WTC11 (cell line): ENCODE measurements at regions not wholly inside any gene's neighbourhood (a gene's known extent, or its start where the extent isn't known, plus 50 kb on each side); places are given as distances from the start of the nearest gene placed in this dataset.

Source experiments
- ATAC-seq: fragments of 200-7000 bp; cut with Tn5 transposase; 2 replicates; pipeline ENCODE4 v1.10.0; 2021; ENCODE audit warnings: mild to moderate bottlenecking, moderate library complexity
- CTCF ChIA-PET: fragments of 300-600 bp; sonication (Branson Sonifier 250); formaldehyde crosslinking; loops from one replicate; lab custom pipeline; 2021; ENCODE audit warnings: antibody characterized with exemption; lab: Charles Lee
- POLR2A ChIA-PET: fragments of 350-600 bp; sonication (Branson Sonifier 250); formaldehyde crosslinking; loops from one replicate; lab custom pipeline; 2021; ENCODE audit warnings: antibody characterized with exemption; lab: Charles Lee
- DNase-seq: peaks from one replicate; pipeline ENCODE4 v3.0.0; 2021; ENCODE audit warnings: low spot score
- H3K27ac Mint-ChIP-seq: 2 replicates; pipeline ENCODE4 v1.8.0; 2021; ENCODE audit warnings: mixed read lengths
- H3K27me3 Mint-ChIP-seq: 2 replicates; pipeline ENCODE4 v1.8.0; 2021; ENCODE audit warnings: low read depth, mild to moderate bottlenecking, moderate library complexity, mixed read lengths
- H3K36me3 Mint-ChIP-seq: 2 replicates; pipeline ENCODE4 v1.8.0; 2021; ENCODE audit warnings: mixed read lengths
- H3K4me1 Mint-ChIP-seq: 2 replicates; pipeline ENCODE4 v1.8.0; 2022; ENCODE audit warnings: mixed read lengths
- H3K4me3 Mint-ChIP-seq: 2 replicates; pipeline ENCODE4 v1.8.0; 2021; ENCODE audit warnings: mild to moderate bottlenecking, moderate library complexity, mixed read lengths
- H3K9me3 Mint-ChIP-seq: 2 replicates; pipeline ENCODE4 v1.8.0; 2021; ENCODE audit warnings: mixed read lengths
- ELF4 ChIP-seq: sonication (generic); formaldehyde crosslinking; IDR thresholded peaks from 2 replicates; pipeline ENCODE4 v1.8.1; 2022; ENCODE audit warnings: low read depth, mild to moderate bottlenecking, moderate library complexity, missing genetic modification reagents
- ETV6 ChIP-seq: sonication (generic); formaldehyde crosslinking; IDR thresholded peaks from 2 replicates; pipeline ENCODE4 v1.8.1; 2022; ENCODE audit warnings: mild to moderate bottlenecking, missing genetic modification reagents
- GABPB1 ChIP-seq: sonication (generic); formaldehyde crosslinking; IDR thresholded peaks from 2 replicates; pipeline ENCODE4 v1.8.1; 2023; ENCODE audit warnings: mild to moderate bottlenecking, missing genetic modification reagents
- IRF1 ChIP-seq: sonication (generic); formaldehyde crosslinking; IDR thresholded peaks from 2 replicates; pipeline ENCODE4 v1.8.0; 2023; ENCODE audit warnings: missing genetic modification reagents
- MLX ChIP-seq: sonication (generic); formaldehyde crosslinking; IDR thresholded peaks from 2 replicates; pipeline ENCODE4 v1.8.1; 2023; ENCODE audit warnings: mild to moderate bottlenecking, missing genetic modification reagents, moderate library complexity
- MYBL2 ChIP-seq: sonication (generic); formaldehyde crosslinking; IDR thresholded peaks from 2 replicates; pipeline ENCODE4 v1.8.1; 2023; ENCODE audit warnings: mild to moderate bottlenecking, moderate library complexity, missing genetic modification reagents
- NR2C2 ChIP-seq: sonication (generic); formaldehyde crosslinking; IDR thresholded peaks from 2 replicates; pipeline ENCODE4 v1.8.0; 2022; ENCODE audit warnings: mild to moderate bottlenecking, missing genetic modification reagents
- NR3C1 ChIP-seq: sonication (generic); formaldehyde crosslinking; conservative IDR thresholded peaks from 2 replicates; pipeline ENCODE4 v1.8.1; 2023; ENCODE audit warnings: low read depth, mild to moderate bottlenecking, missing genetic modification reagents
- OVOL2 ChIP-seq: fragments of 250-450 bp; sonication (Bioruptor Pico); IDR thresholded peaks from 2 replicates; pipeline ENCODE4 v1.9.0; 2021; ENCODE audit warnings: mild to moderate bottlenecking, borderline replicate concordance
- TEAD1 ChIP-seq: sonication (generic); formaldehyde crosslinking; IDR thresholded peaks from 2 replicates; pipeline ENCODE4 v1.8.0; 2022; ENCODE audit warnings: mild to moderate bottlenecking, missing genetic modification reagents
- TEAD4 ChIP-seq: sonication (generic); formaldehyde crosslinking; IDR thresholded peaks from 2 replicates; pipeline ENCODE4 v1.8.0; 2022; ENCODE audit warnings: mild to moderate bottlenecking, missing genetic modification reagents
- ZNF232 ChIP-seq: sonication (generic); formaldehyde crosslinking; IDR thresholded peaks from 2 replicates; pipeline ENCODE4 v1.8.0; 2022; ENCODE audit warnings: mild to moderate bottlenecking, missing genetic modification reagents
- ZNF396 ChIP-seq: fragments of 250-450 bp; sonication (Bioruptor Pico); IDR thresholded peaks from 2 replicates; pipeline ENCODE4 v1.8.0; 2021; ENCODE audit warnings: mild to moderate bottlenecking, moderate library complexity, borderline replicate concordance
- ZNF416 ChIP-seq: fragments of 250-450 bp; sonication (Bioruptor Pico); IDR thresholded peaks from 2 replicates; pipeline ENCODE4 v1.9.0; 2021; ENCODE audit warnings: mild to moderate bottlenecking, inconsistent platforms
- ZNF671 ChIP-seq: fragments of 250-450 bp; sonication (Bioruptor Pico); IDR thresholded peaks from 2 replicates; pipeline ENCODE4 v1.8.0; 2021; ENCODE audit warnings: mild to moderate bottlenecking
- TF ChIP-seq, protein P1 (sequence below): fragments of 250-450 bp; sonication (Bioruptor Pico); IDR thresholded peaks from 2 replicates; pipeline ENCODE4 v1.9.0; 2021; ENCODE audit warnings: mild to moderate bottlenecking
- TF ChIP-seq, protein P2 (sequence below): fragments of 200-600 bp; IDR thresholded peaks from 2 replicates; pipeline ENCODE4 v1.8.0; 2022; ENCODE audit warnings: antibody characterized with exemption
- TF ChIP-seq, protein P3 (sequence below): fragments of 250-450 bp; sonication (Bioruptor Pico); IDR thresholded peaks from 2 replicates; pipeline ENCODE4 v1.9.0; 2021; ENCODE audit warnings: mild to moderate bottlenecking, borderline replicate concordance
- TF ChIP-seq, protein P4 (sequence below): sonication (generic); formaldehyde crosslinking; IDR thresholded peaks from 2 replicates; pipeline ENCODE4 v1.8.1; 2022; ENCODE audit warnings: low read depth, mild to moderate bottlenecking, moderate library complexity, missing genetic modification reagents, borderline replicate concordance
- TF ChIP-seq, protein P5 (sequence below): sonication (generic); formaldehyde crosslinking; IDR thresholded peaks from 2 replicates; pipeline ENCODE4 v1.8.0; 2022; ENCODE audit warnings: mild to moderate bottlenecking, missing genetic modification reagents

DNA sequence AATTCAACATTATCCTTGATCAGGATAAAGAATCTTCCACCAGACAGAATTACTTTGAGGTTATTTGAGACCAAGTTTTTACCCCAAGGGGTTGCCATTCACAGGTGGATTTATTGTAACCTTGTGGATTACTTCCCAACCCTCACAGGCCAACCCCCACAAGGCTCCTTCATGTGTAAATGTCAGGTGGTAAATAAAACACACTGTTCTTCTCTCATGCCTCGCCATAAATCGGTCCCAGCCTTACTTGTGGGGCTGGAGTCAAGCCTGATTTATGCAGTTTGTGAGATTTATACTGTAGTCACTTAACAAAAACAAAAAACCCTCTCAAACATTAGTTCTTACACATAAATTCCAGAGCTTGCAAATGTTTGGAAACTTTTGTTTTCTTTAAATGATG, 98.6 kb upstream of the IRX3 start (continued):
- TF ChIP-seq, protein P1, sequence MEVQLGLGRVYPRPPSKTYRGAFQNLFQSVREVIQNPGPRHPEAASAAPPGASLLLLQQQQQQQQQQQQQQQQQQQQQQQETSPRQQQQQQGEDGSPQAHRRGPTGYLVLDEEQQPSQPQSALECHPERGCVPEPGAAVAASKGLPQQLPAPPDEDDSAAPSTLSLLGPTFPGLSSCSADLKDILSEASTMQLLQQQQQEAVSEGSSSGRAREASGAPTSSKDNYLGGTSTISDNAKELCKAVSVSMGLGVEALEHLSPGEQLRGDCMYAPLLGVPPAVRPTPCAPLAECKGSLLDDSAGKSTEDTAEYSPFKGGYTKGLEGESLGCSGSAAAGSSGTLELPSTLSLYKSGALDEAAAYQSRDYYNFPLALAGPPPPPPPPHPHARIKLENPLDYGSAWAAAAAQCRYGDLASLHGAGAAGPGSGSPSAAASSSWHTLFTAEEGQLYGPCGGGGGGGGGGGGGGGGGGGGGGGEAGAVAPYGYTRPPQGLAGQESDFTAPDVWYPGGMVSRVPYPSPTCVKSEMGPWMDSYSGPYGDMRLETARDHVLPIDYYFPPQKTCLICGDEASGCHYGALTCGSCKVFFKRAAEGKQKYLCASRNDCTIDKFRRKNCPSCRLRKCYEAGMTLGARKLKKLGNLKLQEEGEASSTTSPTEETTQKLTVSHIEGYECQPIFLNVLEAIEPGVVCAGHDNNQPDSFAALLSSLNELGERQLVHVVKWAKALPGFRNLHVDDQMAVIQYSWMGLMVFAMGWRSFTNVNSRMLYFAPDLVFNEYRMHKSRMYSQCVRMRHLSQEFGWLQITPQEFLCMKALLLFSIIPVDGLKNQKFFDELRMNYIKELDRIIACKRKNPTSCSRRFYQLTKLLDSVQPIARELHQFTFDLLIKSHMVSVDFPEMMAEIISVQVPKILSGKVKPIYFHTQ = no peak
- TF ChIP-seq ZNF671 (CRISPR knock-in tag) = no peak
- TF ChIP-seq MYBL2 (CRISPR knock-in tag) = no peak
- TF ChIP-seq, protein P2, sequence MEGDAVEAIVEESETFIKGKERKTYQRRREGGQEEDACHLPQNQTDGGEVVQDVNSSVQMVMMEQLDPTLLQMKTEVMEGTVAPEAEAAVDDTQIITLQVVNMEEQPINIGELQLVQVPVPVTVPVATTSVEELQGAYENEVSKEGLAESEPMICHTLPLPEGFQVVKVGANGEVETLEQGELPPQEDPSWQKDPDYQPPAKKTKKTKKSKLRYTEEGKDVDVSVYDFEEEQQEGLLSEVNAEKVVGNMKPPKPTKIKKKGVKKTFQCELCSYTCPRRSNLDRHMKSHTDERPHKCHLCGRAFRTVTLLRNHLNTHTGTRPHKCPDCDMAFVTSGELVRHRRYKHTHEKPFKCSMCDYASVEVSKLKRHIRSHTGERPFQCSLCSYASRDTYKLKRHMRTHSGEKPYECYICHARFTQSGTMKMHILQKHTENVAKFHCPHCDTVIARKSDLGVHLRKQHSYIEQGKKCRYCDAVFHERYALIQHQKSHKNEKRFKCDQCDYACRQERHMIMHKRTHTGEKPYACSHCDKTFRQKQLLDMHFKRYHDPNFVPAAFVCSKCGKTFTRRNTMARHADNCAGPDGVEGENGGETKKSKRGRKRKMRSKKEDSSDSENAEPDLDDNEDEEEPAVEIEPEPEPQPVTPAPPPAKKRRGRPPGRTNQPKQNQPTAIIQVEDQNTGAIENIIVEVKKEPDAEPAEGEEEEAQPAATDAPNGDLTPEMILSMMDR = no peak
- TF ChIP-seq NR3C1 (CRISPR knock-in tag) = no peak
- TF ChIP-seq, protein P3, sequence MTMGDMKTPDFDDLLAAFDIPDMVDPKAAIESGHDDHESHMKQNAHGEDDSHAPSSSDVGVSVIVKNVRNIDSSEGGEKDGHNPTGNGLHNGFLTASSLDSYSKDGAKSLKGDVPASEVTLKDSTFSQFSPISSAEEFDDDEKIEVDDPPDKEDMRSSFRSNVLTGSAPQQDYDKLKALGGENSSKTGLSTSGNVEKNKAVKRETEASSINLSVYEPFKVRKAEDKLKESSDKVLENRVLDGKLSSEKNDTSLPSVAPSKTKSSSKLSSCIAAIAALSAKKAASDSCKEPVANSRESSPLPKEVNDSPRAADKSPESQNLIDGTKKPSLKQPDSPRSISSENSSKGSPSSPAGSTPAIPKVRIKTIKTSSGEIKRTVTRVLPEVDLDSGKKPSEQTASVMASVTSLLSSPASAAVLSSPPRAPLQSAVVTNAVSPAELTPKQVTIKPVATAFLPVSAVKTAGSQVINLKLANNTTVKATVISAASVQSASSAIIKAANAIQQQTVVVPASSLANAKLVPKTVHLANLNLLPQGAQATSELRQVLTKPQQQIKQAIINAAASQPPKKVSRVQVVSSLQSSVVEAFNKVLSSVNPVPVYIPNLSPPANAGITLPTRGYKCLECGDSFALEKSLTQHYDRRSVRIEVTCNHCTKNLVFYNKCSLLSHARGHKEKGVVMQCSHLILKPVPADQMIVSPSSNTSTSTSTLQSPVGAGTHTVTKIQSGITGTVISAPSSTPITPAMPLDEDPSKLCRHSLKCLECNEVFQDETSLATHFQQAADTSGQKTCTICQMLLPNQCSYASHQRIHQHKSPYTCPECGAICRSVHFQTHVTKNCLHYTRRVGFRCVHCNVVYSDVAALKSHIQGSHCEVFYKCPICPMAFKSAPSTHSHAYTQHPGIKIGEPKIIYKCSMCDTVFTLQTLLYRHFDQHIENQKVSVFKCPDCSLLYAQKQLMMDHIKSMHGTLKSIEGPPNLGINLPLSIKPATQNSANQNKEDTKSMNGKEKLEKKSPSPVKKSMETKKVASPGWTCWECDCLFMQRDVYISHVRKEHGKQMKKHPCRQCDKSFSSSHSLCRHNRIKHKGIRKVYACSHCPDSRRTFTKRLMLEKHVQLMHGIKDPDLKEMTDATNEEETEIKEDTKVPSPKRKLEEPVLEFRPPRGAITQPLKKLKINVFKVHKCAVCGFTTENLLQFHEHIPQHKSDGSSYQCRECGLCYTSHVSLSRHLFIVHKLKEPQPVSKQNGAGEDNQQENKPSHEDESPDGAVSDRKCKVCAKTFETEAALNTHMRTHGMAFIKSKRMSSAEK = no peak
- TF ChIP-seq NR2C2 (CRISPR knock-in tag) = no peak
- TF ChIP-seq ZNF396 (CRISPR knock-in tag) = no peak
- TF ChIP-seq ELF4 = no peak

DNA sequence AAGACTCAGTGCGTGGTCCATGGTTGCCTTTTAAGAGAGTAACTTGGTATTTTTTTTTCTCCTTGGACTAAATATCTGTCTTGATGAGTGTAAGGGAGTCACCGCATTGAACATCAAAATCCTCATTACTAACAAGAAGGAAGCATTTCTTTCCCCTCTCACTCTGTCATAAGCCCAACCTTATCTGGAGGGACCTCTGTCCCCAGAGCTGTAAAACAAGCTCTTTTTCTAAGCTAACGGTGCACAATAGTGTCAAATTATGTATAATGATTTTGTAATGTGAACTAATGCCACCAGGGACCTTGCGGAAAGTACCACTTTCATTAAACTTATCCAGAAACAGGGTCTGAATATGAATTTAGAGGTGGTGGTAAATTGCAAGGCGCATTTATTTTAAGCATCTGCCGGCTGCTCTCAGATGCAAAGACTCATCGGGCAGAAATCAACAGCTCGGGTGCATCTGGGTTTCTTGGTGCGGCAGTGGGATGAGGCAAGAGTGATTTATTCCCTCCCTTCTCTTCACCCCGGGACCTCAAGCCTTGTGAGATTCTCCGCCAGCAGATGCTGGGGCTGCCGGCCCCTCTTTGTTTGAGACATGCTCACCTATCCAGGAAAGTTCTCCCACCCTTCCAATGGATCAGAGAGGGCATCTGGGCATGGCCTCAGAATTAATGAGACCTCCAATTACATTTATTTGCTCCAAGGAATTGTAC, 95.2 kb upstream of the IRX3 start:
- no peak overlapping the region for H3K4me3 Mint-ChIP-seq
- DNase-seq (no peak), ATAC-seq (no peak)
- H3K36me3 Mint-ChIP-seq = peaks cover 13% of the 10 kb centered on the region; the same call in 1 of the 2 replicates
- peaks cover 46% of the 10 kb centered on the region for H3K9me3 Mint-ChIP-seq
- peaks cover 5% of the 10 kb centered on the region; the same call in 1 of the 2 replicates for H3K27me3 Mint-ChIP-seq
- no peak overlapping the region for H3K27ac Mint-ChIP-seq
- CTCF ChIA-PET = no interaction called here
- POLR2A ChIA-PET = no interaction called here
- peaks cover 12% of the 10 kb centered on the region for H3K4me1 Mint-ChIP-seq
- TF ChIP-seq OVOL2 (no peak), ZNF416 (no peak), ZNF232 (CRISPR knock-in tag) (no peak), TEAD4 (CRISPR knock-in tag) (no peak), MLX (CRISPR knock-in tag) (no peak), TEAD1 (CRISPR knock-in tag) (no peak), ETV6 (CRISPR knock-in tag) (no peak), IRF1 (no peak), GABPB1 (CRISPR knock-in tag) (no peak)
- TF ChIP-seq, protein P4, sequence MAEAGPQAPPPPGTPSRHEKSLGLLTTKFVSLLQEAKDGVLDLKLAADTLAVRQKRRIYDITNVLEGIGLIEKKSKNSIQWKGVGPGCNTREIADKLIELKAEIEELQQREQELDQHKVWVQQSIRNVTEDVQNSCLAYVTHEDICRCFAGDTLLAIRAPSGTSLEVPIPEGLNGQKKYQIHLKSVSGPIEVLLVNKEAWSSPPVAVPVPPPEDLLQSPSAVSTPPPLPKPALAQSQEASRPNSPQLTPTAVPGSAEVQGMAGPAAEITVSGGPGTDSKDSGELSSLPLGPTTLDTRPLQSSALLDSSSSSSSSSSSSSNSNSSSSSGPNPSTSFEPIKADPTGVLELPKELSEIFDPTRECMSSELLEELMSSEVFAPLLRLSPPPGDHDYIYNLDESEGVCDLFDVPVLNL (CRISPR knock-in tag) = no peak
- TF ChIP-seq, protein P3 = no peak
- TF ChIP-seq, protein P5, sequence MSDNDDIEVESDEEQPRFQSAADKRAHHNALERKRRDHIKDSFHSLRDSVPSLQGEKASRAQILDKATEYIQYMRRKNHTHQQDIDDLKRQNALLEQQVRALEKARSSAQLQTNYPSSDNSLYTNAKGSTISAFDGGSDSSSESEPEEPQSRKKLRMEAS = no peak
